Left ventricle myocardium inferior (tissue), 1 donor: ENCODE measurements at regions not wholly inside any gene's neighbourhood (a gene's known extent, or its start where the extent isn't known, plus 50 kb on each side); places are given as distances from the start of the nearest gene placed in this dataset.

Experiments used
- DNase-seq: peaks from one replicate; pipeline ENCODE4 v3.0.0-alpha.2; 2020
- H3K27ac ChIP-seq: fragments of 200-600 bp; replicated peaks from 2 replicates; pipeline ENCODE4 v1.8.0; 2021
- H3K27me3 ChIP-seq: fragments of 200-600 bp; 2 replicates; pipeline ENCODE4 v1.8.0; 2021; ENCODE audit warnings: low read depth
- H3K36me3 ChIP-seq: fragments of 200-600 bp; 2 replicates; pipeline ENCODE4 v1.8.0; 2021
- H3K4me1 ChIP-seq: fragments of 200-600 bp; 2 replicates; pipeline ENCODE4 v1.8.0; 2021
- H3K4me3 ChIP-seq: fragments of 200-600 bp; 2 replicates; pipeline ENCODE4 v1.8.0; 2021; ENCODE audit warnings: mild to moderate bottlenecking, moderate library complexity
- H3K9me3 ChIP-seq: fragments of 200-600 bp; replicated peaks from 2 replicates; pipeline ENCODE4 v1.8.0; 2021
- intact Hi-C: fragments of 100-400 bp; cut with micrococcal nuclease; formaldehyde crosslinking; loops from one replicate; pipeline ENCODE4 v1.11.0; 2022
- TF ChIP-seq, protein P1 (sequence below): fragments of 200-600 bp; IDR thresholded peaks from 2 replicates; pipeline ENCODE4 v1.8.0; 2021; ENCODE audit warnings: antibody characterized with exemption, mild to moderate bottlenecking, borderline replicate concordance
- donor health status: DM: no; HTN: yes; CAD: no; lungs with severe emphysema.

DNA sequence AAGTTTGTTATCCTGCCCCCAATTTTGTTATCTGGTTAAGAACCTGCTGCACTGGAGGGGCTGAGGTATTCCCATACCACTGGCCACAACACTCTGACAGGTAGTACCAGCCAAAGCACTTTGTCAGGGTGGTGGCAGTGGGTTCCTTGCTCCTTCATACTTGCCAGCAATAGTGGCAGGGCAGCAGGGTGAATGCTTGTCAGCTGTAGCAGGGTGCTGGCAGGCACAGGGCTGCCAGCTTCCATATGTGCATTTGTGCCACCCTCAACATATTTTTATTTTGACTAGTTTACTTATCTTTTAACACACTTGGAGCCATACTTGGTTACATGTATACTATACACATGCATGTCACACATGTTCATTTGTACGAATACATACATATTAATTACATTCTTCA is 294.0 kb upstream of the VWC2 start:
- DNase-seq, result no peak

DNA sequence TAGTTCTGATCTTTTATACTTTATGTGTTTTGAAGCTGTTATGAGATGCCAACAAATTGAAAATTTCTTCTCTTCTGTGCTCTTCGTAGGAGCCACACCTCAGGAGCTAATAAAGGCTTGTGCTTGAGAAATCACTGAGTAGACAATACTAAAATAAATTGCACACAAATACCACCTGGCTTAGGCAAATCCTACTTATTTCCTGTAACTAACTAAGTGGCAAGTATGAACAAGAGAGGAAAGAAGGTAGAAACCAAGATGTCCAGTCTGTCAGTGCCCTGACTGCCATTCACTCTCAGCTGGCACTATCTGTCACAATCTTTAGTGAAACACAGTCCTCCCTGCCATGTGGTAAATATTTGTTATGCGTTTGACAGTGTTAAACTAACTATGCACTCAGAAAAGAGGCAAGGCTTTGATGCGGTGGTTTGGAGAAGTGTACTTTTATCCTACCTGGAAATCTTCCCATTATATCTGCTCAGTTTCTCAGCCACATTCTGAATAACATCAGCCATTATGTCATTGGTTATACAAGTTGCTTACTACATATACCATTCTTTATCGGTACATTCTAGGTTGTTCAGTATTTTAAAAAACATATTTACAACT is 293.4 kb upstream of the VWC2 start:
- H3K4me3 ChIP-seq, result no peak overlapping the region
- no peaks in the 10 kb centered on the region for H3K36me3 ChIP-seq
- TF ChIP-seq, protein P1, sequence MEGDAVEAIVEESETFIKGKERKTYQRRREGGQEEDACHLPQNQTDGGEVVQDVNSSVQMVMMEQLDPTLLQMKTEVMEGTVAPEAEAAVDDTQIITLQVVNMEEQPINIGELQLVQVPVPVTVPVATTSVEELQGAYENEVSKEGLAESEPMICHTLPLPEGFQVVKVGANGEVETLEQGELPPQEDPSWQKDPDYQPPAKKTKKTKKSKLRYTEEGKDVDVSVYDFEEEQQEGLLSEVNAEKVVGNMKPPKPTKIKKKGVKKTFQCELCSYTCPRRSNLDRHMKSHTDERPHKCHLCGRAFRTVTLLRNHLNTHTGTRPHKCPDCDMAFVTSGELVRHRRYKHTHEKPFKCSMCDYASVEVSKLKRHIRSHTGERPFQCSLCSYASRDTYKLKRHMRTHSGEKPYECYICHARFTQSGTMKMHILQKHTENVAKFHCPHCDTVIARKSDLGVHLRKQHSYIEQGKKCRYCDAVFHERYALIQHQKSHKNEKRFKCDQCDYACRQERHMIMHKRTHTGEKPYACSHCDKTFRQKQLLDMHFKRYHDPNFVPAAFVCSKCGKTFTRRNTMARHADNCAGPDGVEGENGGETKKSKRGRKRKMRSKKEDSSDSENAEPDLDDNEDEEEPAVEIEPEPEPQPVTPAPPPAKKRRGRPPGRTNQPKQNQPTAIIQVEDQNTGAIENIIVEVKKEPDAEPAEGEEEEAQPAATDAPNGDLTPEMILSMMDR, result no peak
- no peaks in the 10 kb centered on the region for H3K27me3 ChIP-seq
- H3K27ac ChIP-seq, result no peak overlapping the region
- intact Hi-C loops, result loop anchor here (10.0 kb wide), 1 partner anchor 315 kb away; no protein-coding TSS in a partner anchor
- peaks cover 11% of the 10 kb centered on the region for H3K4me1 ChIP-seq
- peaks cover 5% of the 10 kb centered on the region for H3K9me3 ChIP-seq
- no peak for DNase-seq

More for the DNA sequence above, 294.0 kb upstream of the VWC2 start:
- H3K27ac ChIP-seq, result no peak overlapping the region
- H3K4me3 ChIP-seq, result no peak overlapping the region
- H3K36me3 ChIP-seq, result no peaks in the 10 kb centered on the region
- TF ChIP-seq, protein P1, result no peak
- peaks cover 8% of the 10 kb centered on the region for H3K9me3 ChIP-seq
- intact Hi-C loops, result no loop called here
- peaks cover 11% of the 10 kb centered on the region for H3K4me1 ChIP-seq
- H3K27me3 ChIP-seq, result no peaks in the 10 kb centered on the region

DNA sequence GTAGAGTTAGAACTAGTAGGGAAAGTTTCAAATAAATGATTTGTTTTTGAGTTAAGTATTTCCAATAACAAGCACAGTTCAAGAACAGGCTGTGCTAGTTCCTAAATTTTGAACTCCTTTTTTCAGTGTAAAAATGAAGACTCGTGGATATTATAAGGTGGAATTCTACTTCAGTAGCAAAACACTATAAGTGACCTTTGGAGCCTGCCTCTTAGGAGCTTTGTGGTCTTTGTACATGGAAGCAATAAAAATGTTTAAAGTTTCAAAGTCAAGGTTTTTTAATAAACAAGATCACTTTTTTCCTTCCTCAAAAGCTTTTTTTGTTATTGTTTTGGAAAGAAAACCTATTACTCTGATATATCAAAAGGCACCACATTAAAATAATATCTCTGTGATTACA is 292.4 kb upstream of the VWC2 start:
- Histone ChIP-seq H3K36me3 (no peaks in the 10 kb centered on the region), H3K27me3 (no peaks in the 10 kb centered on the region), H3K4me3 (no peak overlapping the region), H3K4me1 (peaks cover 11% of the 10 kb centered on the region), H3K9me3 (no peaks in the 10 kb centered on the region), H3K27ac (no peak overlapping the region)
- intact Hi-C loops, result loop anchor here (10.0 kb wide), 1 partner anchor 314 kb away; no protein-coding TSS in a partner anchor
- no peak for DNase-seq
- TF ChIP-seq, protein P1, result no peak

DNA sequence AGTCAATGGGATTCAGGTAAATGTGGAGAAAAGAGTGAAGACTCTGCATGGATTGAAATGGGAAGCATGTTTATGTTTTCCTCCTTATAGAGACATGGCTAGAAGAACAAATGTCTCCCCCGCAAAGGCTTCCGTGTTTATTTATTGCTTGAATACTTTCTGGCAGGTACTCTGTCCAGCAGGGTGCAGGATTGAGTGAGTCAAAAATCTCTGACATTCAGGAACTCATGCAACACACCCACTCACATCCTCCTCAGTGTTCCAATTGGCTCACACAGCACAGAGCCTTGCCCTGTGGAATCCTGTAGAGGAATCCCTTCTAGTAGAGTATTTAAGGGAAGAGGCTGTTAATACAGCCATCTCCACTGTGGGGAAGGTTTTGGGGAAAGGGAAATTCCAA is 290.3 kb upstream of the VWC2 start:
- H3K36me3 ChIP-seq, result no peaks in the 10 kb centered on the region
- peaks cover 11% of the 10 kb centered on the region for H3K4me1 ChIP-seq
- H3K9me3 ChIP-seq, result no peaks in the 10 kb centered on the region
- H3K4me3 ChIP-seq, result no peak overlapping the region
- no peaks in the 10 kb centered on the region for H3K27me3 ChIP-seq
- no peak for DNase-seq
- no peak overlapping the region for H3K27ac ChIP-seq
- TF ChIP-seq, protein P1, result peak; percentile 59
- intact Hi-C loops, result loop anchor here (10.0 kb wide), 1 partner anchor 312 kb away; no protein-coding TSS in a partner anchor

DNA sequence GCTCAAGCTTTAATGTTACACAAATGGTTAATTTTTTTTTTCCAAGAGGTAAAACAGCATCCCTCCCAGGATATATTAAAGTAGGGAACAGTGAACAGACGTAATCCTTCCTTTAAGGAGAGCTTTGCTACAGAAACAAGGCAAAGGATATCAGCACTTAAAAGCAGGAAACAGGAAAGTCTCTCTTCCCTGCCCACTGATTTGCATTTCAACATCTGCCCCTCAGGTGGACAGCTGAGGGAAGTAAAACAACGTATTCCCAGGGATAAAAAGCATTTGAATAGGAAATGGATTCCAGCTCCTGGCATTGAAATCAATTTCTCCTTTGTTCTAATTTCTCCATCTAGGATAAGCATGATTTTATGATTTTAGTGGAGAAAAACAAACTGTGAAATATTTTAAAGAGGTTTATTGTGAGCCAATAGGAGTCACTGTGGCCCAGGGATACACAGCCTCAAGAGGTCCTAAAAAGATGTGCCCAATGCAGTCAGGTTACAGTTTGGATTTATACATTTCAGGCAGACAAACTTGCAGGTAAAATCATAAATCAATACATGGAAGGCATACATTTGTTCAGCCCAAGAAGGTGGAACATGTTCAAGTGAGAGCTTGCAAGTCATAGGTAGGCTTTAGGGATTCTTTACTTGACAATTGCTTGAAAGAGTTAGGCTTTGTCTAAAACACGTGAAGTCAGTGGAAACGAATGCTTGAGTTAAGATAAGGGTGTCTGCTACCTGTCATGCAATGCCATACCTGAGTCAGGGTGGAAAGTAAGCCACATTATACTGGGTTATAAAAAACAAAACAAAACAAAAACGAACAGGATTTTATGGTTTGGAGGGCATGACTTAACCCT is 286.2 kb upstream of the VWC2 start:
- intact Hi-C loops, result loop anchor here (10.0 kb wide), 1 partner anchor 308 kb away; no protein-coding TSS in a partner anchor
- Histone ChIP-seq H3K36me3 (no peaks in the 10 kb centered on the region), H3K9me3 (no peaks in the 10 kb centered on the region), H3K4me3 (no peak overlapping the region), H3K27me3 (no peaks in the 10 kb centered on the region), H3K4me1 (no peaks in the 10 kb centered on the region), H3K27ac (no peak overlapping the region)
- TF ChIP-seq, protein P1, result no peak
- DNase-seq, result no peak
